Suppressor macrophage (primary cell): ENCODE measurements at regions not wholly inside any gene's neighbourhood (a gene's known extent, or its start where the extent isn't known, plus 50 kb on each side); places are given as distances from the start of the nearest gene placed in this dataset.

Experiments used
- DNase-seq, 4 experiments: peaks; one replicate each; pipeline ENCODE4 v3.0.0-alpha.2; 2020 to 2022

DNA sequence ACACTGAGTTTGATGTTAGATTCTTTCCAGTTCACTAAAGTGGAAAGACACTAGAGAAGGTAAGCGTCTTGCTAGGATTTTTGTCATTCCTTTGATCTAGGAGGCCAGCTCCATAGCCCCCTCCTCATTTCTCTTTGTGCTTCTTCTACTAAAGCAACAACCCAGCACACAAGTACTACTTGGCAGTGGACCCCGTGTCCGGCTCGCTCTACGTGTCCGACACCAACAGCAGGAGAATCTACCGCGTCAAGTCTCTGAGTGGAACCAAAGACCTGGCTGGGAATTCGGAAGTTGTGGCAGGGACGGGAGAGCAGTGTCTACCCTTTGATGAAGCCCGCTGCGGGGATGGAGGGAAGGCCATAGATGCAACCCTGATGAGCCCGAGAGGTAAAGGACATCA, 76.6 kb upstream of the WWC1 start:
- DNase-seq, result no peak

DNA sequence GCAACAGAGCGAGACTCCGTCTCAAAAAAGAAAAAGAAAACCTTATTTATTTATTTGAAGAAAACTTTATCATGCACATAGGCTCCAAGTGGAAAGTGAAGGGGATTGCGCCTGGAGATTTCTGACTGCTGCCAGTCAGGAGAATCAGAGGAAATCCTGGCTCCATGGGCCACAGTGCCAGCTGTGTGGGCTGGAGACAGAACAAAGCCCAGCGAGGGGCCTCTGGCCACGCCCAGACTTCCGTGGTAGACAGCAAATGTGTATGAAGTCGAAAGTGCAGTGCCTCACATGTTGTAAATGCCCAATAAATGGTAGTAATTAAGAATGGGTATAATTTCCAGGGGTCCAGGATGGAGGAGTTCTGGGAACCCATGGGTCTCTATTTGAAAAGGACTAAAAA, 75.8 kb upstream of the WWC1 start:
- DNase-seq, result no peak

DNA sequence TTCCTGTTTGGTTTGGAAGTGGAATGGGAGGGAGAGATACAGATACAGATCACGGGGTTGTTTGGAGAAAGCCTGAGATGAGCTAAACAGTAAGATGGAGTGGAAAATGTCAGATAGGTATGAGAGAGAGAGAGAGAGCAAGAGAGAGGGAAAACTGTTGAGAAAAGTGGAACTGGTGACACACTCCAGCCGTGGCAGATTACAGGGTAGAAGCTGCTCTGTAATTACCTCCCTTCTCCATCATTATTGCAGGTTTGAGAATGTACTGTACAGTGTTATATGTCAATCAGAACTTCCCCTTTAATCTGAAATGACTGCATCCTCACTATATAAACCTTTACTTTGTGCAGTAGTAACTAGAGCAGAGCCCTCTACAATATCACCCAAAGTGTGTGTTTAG, 74.5 kb upstream of the WWC1 start:
- DNase-seq, result no peak

DNA sequence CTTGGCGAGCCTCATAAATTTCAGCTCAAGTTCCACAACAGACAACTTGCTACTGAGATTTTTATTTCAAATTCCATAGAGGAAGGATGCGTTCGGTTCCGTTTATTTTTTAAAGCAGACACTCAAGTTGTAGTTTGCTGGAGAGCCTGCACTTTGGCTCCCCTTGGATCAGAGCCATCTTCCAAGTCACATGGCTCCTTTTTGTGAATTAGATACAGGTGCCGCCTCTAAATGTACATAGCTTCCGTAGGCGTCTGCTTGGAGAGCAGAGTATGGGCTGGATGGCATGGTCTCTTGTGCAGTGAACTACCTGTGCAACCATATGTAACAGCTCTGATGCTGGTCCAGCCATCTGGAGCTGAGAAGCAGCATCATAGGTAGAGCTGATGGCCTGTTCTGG, 73.9 kb upstream of the WWC1 start:
- DNase-seq, result no peak

DNA sequence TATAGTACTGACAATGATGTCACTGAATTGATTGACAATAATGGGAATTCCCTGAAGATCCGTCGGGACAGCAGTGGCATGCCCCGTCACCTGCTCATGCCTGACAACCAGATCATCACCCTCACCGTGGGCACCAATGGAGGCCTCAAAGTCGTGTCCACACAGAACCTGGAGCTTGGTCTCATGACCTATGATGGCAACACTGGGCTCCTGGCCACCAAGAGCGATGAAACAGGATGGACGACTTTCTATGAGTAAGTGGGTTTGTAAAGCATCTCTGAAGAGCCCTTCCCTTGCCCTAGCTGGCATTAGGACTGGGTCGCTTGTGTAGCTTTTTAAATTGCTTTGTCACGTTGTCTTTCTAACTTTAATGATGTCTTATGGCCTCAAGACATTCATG, 72.7 kb upstream of the WWC1 start:
- DNase-seq, result no peak

DNA sequence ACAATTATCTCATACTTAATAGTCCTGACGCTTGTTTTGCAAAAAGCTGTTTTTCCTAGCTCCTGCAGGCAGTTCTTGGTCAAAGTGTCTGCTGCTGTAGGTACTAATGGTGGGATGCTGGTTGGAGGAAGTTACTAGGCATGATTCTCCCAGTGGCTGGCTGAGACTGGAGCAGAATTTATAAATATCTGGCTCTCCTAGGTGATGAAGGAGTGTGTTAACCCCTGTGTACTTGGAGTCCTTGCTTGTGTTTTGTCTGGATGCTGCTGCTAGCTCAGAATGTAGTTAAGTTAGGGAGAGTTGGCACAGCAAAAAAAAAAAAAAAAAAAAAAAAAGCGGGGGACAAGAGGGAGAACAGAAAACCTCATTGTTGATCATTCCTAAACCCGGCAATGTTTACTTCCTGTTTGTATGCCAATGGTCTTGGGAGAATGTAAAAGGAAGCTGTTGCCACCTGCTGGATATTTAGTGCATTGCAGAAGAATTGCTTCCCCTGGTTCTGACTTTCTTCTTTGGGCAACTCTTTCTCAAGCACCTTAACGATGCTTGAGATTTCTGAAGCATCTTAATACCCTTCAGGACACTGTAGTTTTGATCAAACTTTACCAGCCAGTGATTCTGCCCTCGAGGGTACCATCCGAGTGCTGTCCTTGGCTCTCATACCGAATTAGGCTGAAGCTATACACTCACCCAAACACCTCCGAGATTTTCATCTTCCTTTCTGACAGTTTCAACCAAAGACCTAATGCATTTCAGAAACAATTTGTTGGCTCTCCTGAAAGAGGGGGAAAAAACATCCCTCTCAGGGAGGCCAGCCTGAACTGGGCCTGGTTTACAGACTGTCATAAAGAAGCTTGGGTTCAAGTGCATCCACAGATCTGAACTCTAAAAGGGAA, 71.7 kb upstream of the WWC1 start:
- DNase-seq, result peak; percentile 74 to 90 (median 84)

DNA sequence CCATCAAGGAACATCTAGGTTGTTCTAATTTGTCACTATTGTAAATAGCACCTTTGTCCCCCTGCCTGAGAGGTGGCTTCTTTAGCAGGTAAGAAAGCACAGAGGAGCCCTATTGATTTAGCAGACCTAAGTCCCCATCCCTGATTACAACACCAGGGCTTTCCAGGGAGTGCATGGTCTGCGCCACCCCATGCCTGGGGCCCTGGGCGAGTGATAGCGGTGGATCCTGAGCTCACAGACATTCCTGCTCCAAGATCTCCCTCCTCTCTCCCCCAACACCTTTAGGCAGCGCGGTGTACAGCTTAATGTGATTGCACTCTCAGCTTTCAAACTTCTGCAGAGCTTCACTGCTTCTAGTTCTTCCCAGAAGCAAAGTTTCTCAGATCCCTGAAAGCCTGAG, 67.4 kb upstream of the WWC1 start:
- no peak for DNase-seq

DNA sequence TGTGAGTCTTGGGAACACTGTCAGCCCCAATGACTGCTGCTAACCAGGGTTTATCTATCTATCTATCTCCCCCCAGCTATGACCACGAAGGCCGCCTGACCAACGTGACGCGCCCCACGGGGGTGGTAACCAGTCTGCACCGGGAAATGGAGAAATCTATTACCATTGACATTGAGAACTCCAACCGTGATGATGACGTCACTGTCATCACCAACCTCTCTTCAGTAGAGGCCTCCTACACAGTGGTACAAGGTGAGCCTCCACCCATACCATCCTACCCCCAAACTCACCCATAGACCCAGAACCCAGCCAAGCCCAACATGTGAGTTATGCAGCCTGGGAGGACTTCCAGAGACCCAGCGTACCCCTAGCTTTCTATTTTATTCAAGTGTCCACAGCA, 65.4 kb upstream of the WWC1 start:
- DNase-seq, result no peak

DNA sequence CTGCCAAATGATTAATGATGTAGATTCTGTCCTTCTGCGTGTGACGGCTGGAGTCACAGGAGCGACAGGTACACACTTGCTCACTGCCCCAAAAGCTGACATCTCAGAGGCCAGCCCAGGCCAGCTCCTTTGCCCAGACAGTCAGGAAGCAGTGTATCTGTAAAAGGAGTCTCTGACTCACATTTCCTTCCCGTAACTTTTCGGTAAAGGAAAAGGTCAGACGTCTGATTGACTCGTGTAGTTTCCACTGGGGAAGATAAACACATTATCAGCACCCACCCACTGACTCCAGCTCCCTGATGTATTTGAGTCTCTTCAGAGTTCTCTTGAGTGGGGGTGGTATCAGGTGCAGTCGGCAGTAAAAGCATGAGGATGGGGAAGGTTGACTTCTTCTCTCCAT, 64.4 kb upstream of the WWC1 start:
- peak in 2 of 4 experiments; percentile 19 to 33 for DNase-seq

DNA sequence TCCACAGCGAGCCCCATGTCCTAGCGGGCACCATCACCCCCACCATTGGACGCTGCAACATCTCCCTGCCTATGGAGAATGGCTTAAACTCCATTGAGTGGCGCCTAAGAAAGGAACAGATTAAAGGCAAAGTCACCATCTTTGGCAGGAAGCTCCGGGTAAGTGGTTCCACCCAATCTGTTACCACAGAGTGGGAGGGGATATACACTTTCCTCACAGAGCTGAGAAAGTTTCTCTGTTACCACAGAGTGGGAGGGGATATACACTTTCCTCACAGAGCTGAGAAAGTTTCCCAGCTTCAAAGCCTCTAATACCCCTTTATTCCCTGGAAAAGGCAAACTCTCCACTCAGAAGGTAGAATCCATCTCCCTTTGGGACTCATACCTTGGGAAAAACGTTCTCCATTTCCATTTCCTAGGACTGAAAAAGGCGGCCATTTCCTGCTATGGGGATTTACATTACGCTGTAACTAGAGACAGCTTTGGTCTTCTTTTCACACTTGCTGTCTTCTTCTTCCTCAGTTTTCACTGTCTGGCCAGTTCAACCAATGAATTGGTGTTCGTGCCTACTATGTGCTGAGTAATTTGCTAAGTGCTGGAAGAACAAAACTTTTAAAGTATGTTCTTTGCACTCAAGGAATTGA, 63.4 kb upstream of the WWC1 start:
- peak; percentile 27 to 84 (median 66) for DNase-seq

DNA sequence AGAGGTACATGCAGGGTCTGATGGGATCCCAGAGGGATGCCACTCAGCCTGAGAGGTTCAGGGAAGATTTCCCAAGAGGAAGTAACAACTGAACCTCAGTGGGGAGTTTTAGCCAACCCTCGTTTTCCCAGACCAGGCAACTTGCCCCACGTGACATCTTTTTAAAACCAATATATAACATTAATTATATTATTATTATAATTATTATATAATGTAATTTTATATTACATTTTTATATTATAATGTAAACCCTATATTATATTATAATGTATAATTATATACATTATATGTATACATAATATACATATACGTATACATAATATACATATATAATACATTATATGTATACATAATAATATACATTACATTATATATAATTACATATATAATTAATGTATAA, 62.8 kb upstream of the WWC1 start:
- no peak for DNase-seq

DNA sequence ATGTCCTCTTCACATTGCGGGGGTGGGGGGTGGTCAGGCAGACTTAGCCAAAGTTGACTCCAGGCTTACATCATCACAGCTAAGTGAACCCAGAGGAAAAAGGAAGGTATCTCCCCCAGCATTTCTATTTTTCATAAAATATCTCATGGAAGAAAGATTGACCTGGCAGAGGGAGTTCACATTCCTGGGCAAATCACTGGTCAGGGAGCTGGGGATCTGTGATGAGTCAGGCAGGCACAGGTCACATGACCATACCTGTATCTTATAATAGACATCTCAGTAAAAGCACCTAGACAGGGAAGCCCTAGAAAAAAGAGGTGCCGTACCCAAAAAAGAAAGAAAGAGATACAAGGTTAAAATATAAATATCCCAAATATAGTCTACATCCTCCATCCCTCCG, 57.3 kb upstream of the WWC1 start:
- DNase-seq, result no peak

DNA sequence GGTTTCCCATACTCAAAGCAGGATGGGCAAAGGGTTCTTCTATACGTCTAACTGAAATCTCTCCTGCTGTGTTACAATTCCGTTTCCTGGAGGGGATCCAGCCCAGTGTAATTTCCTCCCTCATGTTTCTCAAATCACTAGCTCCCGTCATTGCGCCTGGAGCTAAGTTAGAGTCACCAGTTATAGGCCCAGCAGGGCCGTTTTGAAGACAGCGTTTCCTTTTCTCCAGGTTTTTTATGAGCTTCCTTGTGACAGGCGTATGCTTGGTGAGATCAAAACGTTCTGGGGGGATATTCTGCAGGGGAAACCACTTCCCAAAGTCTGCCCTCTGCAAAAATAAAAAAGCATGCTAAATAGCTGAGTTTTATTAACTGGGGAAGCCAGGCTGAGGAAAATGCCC, 53.0 kb upstream of the WWC1 start:
- DNase-seq, result no peak

DNA sequence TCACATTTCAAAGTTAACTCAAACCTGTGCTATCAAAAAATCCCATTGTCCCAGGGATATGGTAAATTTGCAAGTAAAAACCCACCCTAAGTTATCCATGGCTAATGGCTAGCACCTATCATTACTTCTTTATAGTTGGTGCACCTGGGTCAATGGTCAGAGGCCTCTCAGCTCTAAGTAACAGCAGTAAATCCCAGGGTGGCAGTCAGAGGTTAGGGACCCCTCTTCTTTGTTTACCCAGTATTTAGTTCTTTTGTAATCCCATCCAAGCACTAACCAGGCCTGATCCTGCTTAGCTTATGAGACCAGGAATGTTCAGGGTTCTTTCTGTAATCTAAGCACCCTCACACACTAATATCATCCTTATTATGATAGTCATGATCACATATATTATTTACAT, 52.1 kb upstream of the WWC1 start:
- DNase-seq, result no peak
